ENCODE measurements at regions not wholly inside any gene's neighbourhood (a gene's known extent, or its start where the extent isn't known, plus 50 kb on each side); places are given as distances from the start of the nearest gene placed in this dataset.

DNA sequence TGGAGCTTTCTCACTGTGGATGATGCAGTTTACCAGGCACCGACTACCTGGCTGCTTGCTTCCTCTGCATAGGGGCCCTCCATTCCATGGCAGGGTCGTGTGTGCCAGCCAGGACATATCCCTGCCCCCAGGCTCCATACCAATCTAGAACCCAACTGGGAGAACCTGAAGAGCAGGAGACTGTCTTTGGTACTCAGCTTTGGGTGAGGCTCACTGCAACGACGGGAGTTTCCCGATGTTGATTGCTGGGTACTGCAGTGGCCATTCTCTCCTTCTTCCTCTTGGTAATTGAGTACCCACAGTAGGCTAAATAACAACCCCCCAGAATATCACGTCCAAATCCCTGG is 133.3 kb upstream of the SERTAD2 start:
- Histone ChIP-seq H3K9ac (ENCODE audit: low read depth, low read length) (no peak overlapping the region), H4K91ac (ENCODE audit: insufficient read depth, low read depth, low read length) (no peak overlapping the region), H2BK20ac (ENCODE audit: low read depth, low read length) (no peak overlapping the region), H2BK120ac (ENCODE audit: low read depth, low read length) (no peak overlapping the region), H3K27me3 (ENCODE audit: control insufficient read depth, insufficient read depth, low read length) (no peaks in the 10 kb centered on the region), H2AK5ac (ENCODE audit: low read depth, low read length) (no peak overlapping the region), H3K9me3 (ENCODE audit: control insufficient read depth, insufficient read depth, low read length) (no peaks in the 10 kb centered on the region), H4K8ac (ENCODE audit: low read depth in 2 of 2, low read length in 2 of 2) (no peak overlapping the region), H3K56ac (ENCODE audit: extremely low read depth, insufficient read depth, low read length) (no peak overlapping the region), H4K20me1 (ENCODE audit: insufficient read depth, low read length) (no peaks in the 10 kb centered on the region), H3K79me1 (ENCODE audit: low read depth in 1 of 2, low read length in 2 of 2) (no peaks in the 10 kb centered on the region), H3K27ac (ENCODE audit: insufficient read depth, low read length) (no peak overlapping the region), H3K36me3 (ENCODE audit: control insufficient read depth, insufficient read depth, low read length) (no peaks in the 10 kb centered on the region), H3K4me2 (ENCODE audit: low read depth, low read length) (no peak overlapping the region), H3K9me1 (ENCODE audit: insufficient read depth, low read length) (no peaks in the 10 kb centered on the region; the same call in 1 of the 2 replicates), H3K23ac (ENCODE audit: low read depth, low read length) (no peak overlapping the region), H3K14ac (replicated peaks; ENCODE audit: low read depth, low read length) (no peak overlapping the region; the same call in 1 of the 2 replicates), H3K4ac (ENCODE audit: low read depth, low read length) (no peak overlapping the region), H2BK15ac (ENCODE audit: low read depth, low read length) (no peak overlapping the region), H3K4me1 (ENCODE audit: control insufficient read depth, insufficient read depth, low read length) (peaks cover 4% of the 10 kb centered on the region; the same call in 1 of the 2 replicates), H3K4me3 (ENCODE audit: insufficient read depth, low read depth, low read length) (no peak overlapping the region), H3K18ac (ENCODE audit: low read depth, low read length) (no peak overlapping the region), H2AFZ (replicated peaks; ENCODE audit: low read length, poor library complexity) (peak overlapping the region; percentile 10), H2BK5ac (ENCODE audit: low read depth, low read length, poor library complexity, severe bottlenecking) (no peak overlapping the region), H4K5ac (ENCODE audit: low read depth, low read length) (no peak overlapping the region), H2AK9ac (replicated peaks; ENCODE audit: low read depth, low read length, poor library complexity) (no peak overlapping the region)
- ATAC-seq (ENCODE audit: low read depth) (no peak), DNase-seq (no peak)
- intact Hi-C loops (cut with micrococcal nuclease) = no loop called here
- in situ Hi-C loops (cut with MboI; ENCODE audit: low sequenced_read_pairs) = no loop called here
- ChIA-PET CTCF (no interaction called here), POLR2A (ENCODE audit: unreplicated experiment) (no interaction called here)
- no CpG with 5 or more reads among the region's 6 CpGs for WGBS, 2 experiments (ENCODE audit: extremely low coverage in 2 of 2, insufficient read length in 1 of 2)
- TF ChIP-seq USF2 (IDR thresholded peaks at IDR 0.05; ENCODE audit: low read depth, low read length) (no peak), FOS (IDR thresholded peaks at IDR 0.05; ENCODE audit: low read depth, low read length) (no peak), MAFK (IDR thresholded peaks at IDR 0.05; ENCODE audit: low read depth, low read length) (no peak), POLR2A (IDR thresholded peaks at IDR 0.05; ENCODE audit: low read depth, low read length) (no peak), BHLHE40 (IDR thresholded peaks at IDR 0.05; ENCODE audit: low read depth, low read length) (no peak), CEBPB (IDR thresholded peaks at IDR 0.05; ENCODE audit: low read depth, low read length) (no peak), RCOR1 (IDR thresholded peaks at IDR 0.05; ENCODE audit: insufficient replicate concordance, low read length) (no peak), MXI1 (IDR thresholded peaks at IDR 0.05; ENCODE audit: borderline replicate concordance, low read depth, low read length) (no peak), CHD1 (IDR thresholded peaks at IDR 0.05; ENCODE audit: low read depth, low read length) (no peak)
- TF ChIP-seq, protein P1, sequence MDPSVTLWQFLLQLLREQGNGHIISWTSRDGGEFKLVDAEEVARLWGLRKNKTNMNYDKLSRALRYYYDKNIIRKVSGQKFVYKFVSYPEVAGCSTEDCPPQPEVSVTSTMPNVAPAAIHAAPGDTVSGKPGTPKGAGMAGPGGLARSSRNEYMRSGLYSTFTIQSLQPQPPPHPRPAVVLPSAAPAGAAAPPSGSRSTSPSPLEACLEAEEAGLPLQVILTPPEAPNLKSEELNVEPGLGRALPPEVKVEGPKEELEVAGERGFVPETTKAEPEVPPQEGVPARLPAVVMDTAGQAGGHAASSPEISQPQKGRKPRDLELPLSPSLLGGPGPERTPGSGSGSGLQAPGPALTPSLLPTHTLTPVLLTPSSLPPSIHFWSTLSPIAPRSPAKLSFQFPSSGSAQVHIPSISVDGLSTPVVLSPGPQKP (IDR thresholded peaks at IDR 0.05; ENCODE audit: borderline replicate concordance, low read depth, low read length) = no peak
- TF ChIP-seq, protein P2, sequence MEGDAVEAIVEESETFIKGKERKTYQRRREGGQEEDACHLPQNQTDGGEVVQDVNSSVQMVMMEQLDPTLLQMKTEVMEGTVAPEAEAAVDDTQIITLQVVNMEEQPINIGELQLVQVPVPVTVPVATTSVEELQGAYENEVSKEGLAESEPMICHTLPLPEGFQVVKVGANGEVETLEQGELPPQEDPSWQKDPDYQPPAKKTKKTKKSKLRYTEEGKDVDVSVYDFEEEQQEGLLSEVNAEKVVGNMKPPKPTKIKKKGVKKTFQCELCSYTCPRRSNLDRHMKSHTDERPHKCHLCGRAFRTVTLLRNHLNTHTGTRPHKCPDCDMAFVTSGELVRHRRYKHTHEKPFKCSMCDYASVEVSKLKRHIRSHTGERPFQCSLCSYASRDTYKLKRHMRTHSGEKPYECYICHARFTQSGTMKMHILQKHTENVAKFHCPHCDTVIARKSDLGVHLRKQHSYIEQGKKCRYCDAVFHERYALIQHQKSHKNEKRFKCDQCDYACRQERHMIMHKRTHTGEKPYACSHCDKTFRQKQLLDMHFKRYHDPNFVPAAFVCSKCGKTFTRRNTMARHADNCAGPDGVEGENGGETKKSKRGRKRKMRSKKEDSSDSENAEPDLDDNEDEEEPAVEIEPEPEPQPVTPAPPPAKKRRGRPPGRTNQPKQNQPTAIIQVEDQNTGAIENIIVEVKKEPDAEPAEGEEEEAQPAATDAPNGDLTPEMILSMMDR (conservative IDR thresholded peaks at IDR 0.05; ENCODE audit: low read depth, low read length) = no peak
- BruUV-seq (replicated peaks) = no TSS peak
- dilution Hi-C loops (cut with HindIII; ENCODE audit: low sequenced_read_pairs, unreplicated experiment) = no loop called here

Measured in IMR-90 (cell line).